IMR-90 (cell line): ENCODE measurements at regions not wholly inside any gene's neighbourhood (a gene's known extent, or its start where the extent isn't known, plus 50 kb on each side); places are given as distances from the start of the nearest gene placed in this dataset.

Experiments used
- ATAC-seq: fragments of 200-7000 bp; cut with Tn5 transposase; 2 replicates; pipeline ENCODE4 v1.9.1; 2020; ENCODE audit warnings: low read depth, mild to moderate bottlenecking, moderate library complexity
- BruUV-seq: library from RNA; stranded (reverse); fragments of 400-500 nt; replicated peaks from 2 replicates; lab custom pipeline; 2021; lab: Mats Ljungman, UMichigan
- CTCF ChIA-PET: fragments of 300-600 bp; formaldehyde crosslinking; extraction: SDS; loops from one replicate; lab custom pipeline; 2021; ENCODE audit warnings: antibody characterized with exemption; lab: Yijun Ruan, JAX
- POLR2A ChIA-PET: fragments of 300-600 bp; sonication (Branson Sonifier 250); formaldehyde crosslinking; loops from one replicate; lab custom pipeline; 2022; ENCODE audit warnings: antibody characterized with exemption; ENCODE audit not compliant: unreplicated experiment; lab: Charles Lee
- DNase-seq: peaks from one replicate; pipeline ENCODE4 v3.0.0; 2013
- H2AFZ ChIP-seq: replicated peaks from 2 replicates; pipeline ENCODE3; 2013; ENCODE audit warnings: low read length, mild to moderate bottlenecking; ENCODE audit not compliant: poor library complexity
- H2AK5ac ChIP-seq: 2 replicates; pipeline ENCODE4 v1.6.1; 2013; ENCODE audit warnings: low read depth, low read length, inconsistent platforms
- H2AK9ac ChIP-seq: replicated peaks from 2 replicates; pipeline ENCODE3; 2013; ENCODE audit warnings: mild to moderate bottlenecking, low read depth, low read length, moderate library complexity; ENCODE audit not compliant: poor library complexity
- H2BK120ac ChIP-seq: 2 replicates; pipeline ENCODE4 v1.6.1; 2013; ENCODE audit warnings: low read depth, low read length, inconsistent platforms
- H2BK15ac ChIP-seq: 3 replicates; pipeline ENCODE4 v1.6.1; 2013; ENCODE audit warnings: low read depth, low read length, inconsistent platforms
- H2BK20ac ChIP-seq: 2 replicates; pipeline ENCODE4 v1.6.1; 2013; ENCODE audit warnings: low read depth, mild to moderate bottlenecking, inconsistent platforms, low read length, moderate library complexity
- H2BK5ac ChIP-seq: 2 replicates; pipeline ENCODE4 v1.6.1; 2013; ENCODE audit warnings: mild to moderate bottlenecking, low read depth, low read length, inconsistent platforms; ENCODE audit not compliant: poor library complexity, severe bottlenecking
- H3K14ac ChIP-seq: replicated peaks from 2 replicates; pipeline ENCODE4 v1.6.1; 2013; ENCODE audit warnings: low read depth, low read length, inconsistent platforms
- H3K18ac ChIP-seq: 2 replicates; pipeline ENCODE4 v1.6.1; 2013; ENCODE audit warnings: low read depth, low read length, control low read depth
- H3K23ac ChIP-seq: 2 replicates; pipeline ENCODE4 v1.6.1; 2013; ENCODE audit warnings: low read depth, low read length, inconsistent platforms
- H3K27ac ChIP-seq: 2 replicates; pipeline ENCODE4 v1.5.1; 2013; ENCODE audit warnings: mild to moderate bottlenecking, control low read depth, low read length; ENCODE audit not compliant: insufficient read depth
- H3K27me3 ChIP-seq: 2 replicates; pipeline ENCODE4 v1.6.1; 2013; ENCODE audit warnings: low read length; ENCODE audit not compliant: control insufficient read depth, insufficient read depth
- H3K36me3 ChIP-seq: 2 replicates; pipeline ENCODE4 v1.6.1; 2013; ENCODE audit warnings: low read length, mixed read lengths; ENCODE audit not compliant: control insufficient read depth, insufficient read depth
- H3K4ac ChIP-seq: 2 replicates; pipeline ENCODE4 v1.6.1; 2013; ENCODE audit warnings: low read depth, low read length, inconsistent platforms
- H3K4me1 ChIP-seq: 2 replicates; pipeline ENCODE4 v1.6.1; 2013; ENCODE audit warnings: low read length, mixed read lengths; ENCODE audit not compliant: control insufficient read depth, insufficient read depth
- H3K4me2 ChIP-seq: 2 replicates; pipeline ENCODE4 v1.6.1; 2013; ENCODE audit warnings: low read depth, mild to moderate bottlenecking, control low read depth, low read length, moderate library complexity
- H3K4me3 ChIP-seq: 2 replicates; pipeline ENCODE4 v1.5.1; 2013; ENCODE audit warnings: low read depth, mild to moderate bottlenecking, control low read depth, low read length, moderate library complexity; ENCODE audit not compliant: insufficient read depth
- H3K56ac ChIP-seq: 2 replicates; pipeline ENCODE4 v1.6.1; 2013; ENCODE audit warnings: low read length, inconsistent platforms; ENCODE audit not compliant: insufficient read depth; ENCODE audit errors: extremely low read depth
- H3K79me1 ChIP-seq, 2 experiments: 2 replicates each; pipeline ENCODE4 v1.6.1; 2013; ENCODE audit warnings: low read length in 2 of 2, inconsistent platforms in 1 of 2, low read depth in 1 of 2
- H3K9ac ChIP-seq: 2 replicates; pipeline ENCODE4 v1.6.1; 2013; ENCODE audit warnings: low read depth, low read length, control low read depth
- H3K9me1 ChIP-seq: 2 replicates; pipeline ENCODE4 v1.6.1; 2013; ENCODE audit warnings: low read length, inconsistent platforms; ENCODE audit not compliant: insufficient read depth
- H3K9me3 ChIP-seq: 2 replicates; pipeline ENCODE4 v1.6.1; 2013; ENCODE audit warnings: low read length; ENCODE audit not compliant: control insufficient read depth, insufficient read depth
- H4K20me1 ChIP-seq: 2 replicates; pipeline ENCODE4 v1.6.1; 2013; ENCODE audit warnings: low read length, inconsistent platforms; ENCODE audit not compliant: insufficient read depth
- H4K5ac ChIP-seq: 2 replicates; pipeline ENCODE4 v1.6.1; 2013; ENCODE audit warnings: mild to moderate bottlenecking, low read depth, low read length, control low read depth
- H4K8ac ChIP-seq, 2 experiments: 2 replicates each; pipeline ENCODE4 v1.6.1; 2013; ENCODE audit warnings: low read depth in 2 of 2, low read length in 2 of 2, control low read depth in 1 of 2, inconsistent platforms in 1 of 2
- H4K91ac ChIP-seq: 2 replicates; pipeline ENCODE4 v1.6.1; 2013; ENCODE audit warnings: low read depth, low read length, inconsistent platforms; ENCODE audit not compliant: insufficient read depth
- CHD1 ChIP-seq: IDR thresholded peaks from 2 replicates; pipeline ENCODE4 v1.6.1; 2012; ENCODE audit warnings: low read depth, low read length, improper control_type of control experiment
- MAFK ChIP-seq: IDR thresholded peaks from 2 replicates; pipeline ENCODE4 v1.6.1; 2012; ENCODE audit warnings: low read depth, low read length, improper control_type of control experiment
- MAZ ChIP-seq: IDR thresholded peaks from 2 replicates; pipeline ENCODE4 v1.6.1; 2012; ENCODE audit warnings: low read depth, mild to moderate bottlenecking, low read length, improper control_type of control experiment, moderate library complexity, borderline replicate concordance
- POLR2A ChIP-seq: IDR thresholded peaks from 2 replicates; pipeline ENCODE4 v1.6.1; 2012; ENCODE audit warnings: mild to moderate bottlenecking, low read depth, low read length
- RCOR1 ChIP-seq: IDR thresholded peaks from 2 replicates; pipeline ENCODE4 v1.6.1; 2012; ENCODE audit warnings: mild to moderate bottlenecking, low read length, improper control_type of control experiment; ENCODE audit not compliant: insufficient replicate concordance
- dilution Hi-C: fragments of 300-500 bp; cut with HindIII; formaldehyde crosslinking; loops from one replicate; pipeline ENCODE4 v1.14.3; 2018; ENCODE audit warnings: low sequenced_read_pairs; ENCODE audit not compliant: unreplicated experiment
- in situ Hi-C: fragments of 300-500 bp; cut with MboI; formaldehyde crosslinking; loops from 3 replicates; pipeline ENCODE4 v1.14.3; 2019; ENCODE audit warnings: low sequenced_read_pairs, inconsistent platforms, mixed read lengths
- intact Hi-C: fragments of 100-400 bp; cut with micrococcal nuclease; formaldehyde crosslinking; loops from 2 replicates; pipeline ENCODE4 v1.10.0; 2022
- TF ChIP-seq, protein P1 (sequence below): fragments of 150-350 bp; IDR thresholded peaks from 2 replicates; pipeline ENCODE4 v1.6.1; 2017; ENCODE audit warnings: mild to moderate bottlenecking, antibody characterized with exemption, low read length, low read depth

DNA sequence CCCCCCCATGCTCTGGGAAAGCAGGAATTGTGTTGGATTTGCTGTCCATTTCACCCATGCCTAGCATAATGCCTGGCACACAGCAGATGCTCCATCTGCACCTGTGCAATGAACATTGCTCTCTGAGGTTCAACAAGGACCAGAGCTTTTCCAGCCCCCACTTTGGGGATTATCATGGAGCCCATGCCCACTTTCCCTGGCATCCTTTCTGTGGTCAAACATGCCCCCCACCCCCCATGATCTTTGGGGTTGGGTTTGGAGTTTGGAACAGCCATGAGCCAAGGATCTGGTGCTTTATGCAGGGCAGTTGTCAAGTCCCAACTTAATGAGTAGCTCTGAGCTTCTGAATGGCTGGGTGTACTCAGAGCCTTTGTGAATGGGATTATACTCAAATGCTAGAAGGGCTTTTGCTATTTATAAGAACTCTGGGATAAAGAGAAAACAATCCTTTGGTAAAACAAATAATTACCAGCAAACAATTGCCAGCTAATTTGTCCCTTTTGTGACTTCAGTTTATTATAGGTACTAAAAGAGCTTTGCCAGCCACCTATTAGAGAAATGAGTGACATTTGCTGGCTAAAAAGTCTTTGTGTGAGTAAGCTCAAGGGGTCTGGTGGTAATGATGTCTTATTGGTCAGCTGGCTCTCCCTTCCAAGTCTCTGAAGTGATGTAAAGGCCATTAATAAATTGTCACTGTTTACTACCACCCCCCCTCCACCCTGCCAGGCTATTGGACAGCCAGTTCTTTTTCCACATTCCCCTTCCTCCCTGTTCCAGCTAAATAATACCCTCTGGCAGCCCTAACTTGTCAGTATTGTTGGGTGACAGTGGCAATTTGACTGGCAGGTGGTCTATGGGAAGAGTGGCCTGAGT is 182.3 kb downstream of the MACROH2A1 start:
- ChIA-PET CTCF (no interaction called here), POLR2A (no interaction called here)
- dilution Hi-C loops (no loop called here), intact Hi-C loops (no loop called here), in situ Hi-C loops (no loop called here)
- Histone ChIP-seq H3K27ac (no peak overlapping the region), H3K27me3 (no peaks in the 10 kb centered on the region), H3K9me1 (peaks cover 5% of the 10 kb centered on the region; the same call in 1 of the 2 replicates), H4K20me1 (no peaks in the 10 kb centered on the region), H3K9me3 (no peaks in the 10 kb centered on the region), H2AFZ (no peak overlapping the region), H3K36me3 (no peaks in the 10 kb centered on the region), H2AK5ac (no peak overlapping the region), H3K18ac (no peak overlapping the region), H2AK9ac (no peak overlapping the region), H4K91ac (no peak overlapping the region), H4K8ac (no peak overlapping the region), H3K4me2 (no peak overlapping the region), H2BK5ac (no peak overlapping the region), H3K4ac (no peak overlapping the region), H3K4me1 (peaks cover 10% of the 10 kb centered on the region), H4K5ac (no peak overlapping the region), H3K79me1 (peaks cover 0 to 8% of the 10 kb centered on the region in 2 experiments; a peak in 2 of 4 replicates), H2BK15ac (no peak overlapping the region), H2BK120ac (no peak overlapping the region), H3K56ac (no peak overlapping the region), H3K23ac (no peak overlapping the region), H3K4me3 (no peak overlapping the region), H3K9ac (no peak overlapping the region), H3K14ac (no peak overlapping the region), H2BK20ac (no peak overlapping the region)
- BruUV-seq = no TSS peak
- DNase-seq (no peak), ATAC-seq (no peak)
- TF ChIP-seq MAZ = no peak
- TF ChIP-seq, protein P1, sequence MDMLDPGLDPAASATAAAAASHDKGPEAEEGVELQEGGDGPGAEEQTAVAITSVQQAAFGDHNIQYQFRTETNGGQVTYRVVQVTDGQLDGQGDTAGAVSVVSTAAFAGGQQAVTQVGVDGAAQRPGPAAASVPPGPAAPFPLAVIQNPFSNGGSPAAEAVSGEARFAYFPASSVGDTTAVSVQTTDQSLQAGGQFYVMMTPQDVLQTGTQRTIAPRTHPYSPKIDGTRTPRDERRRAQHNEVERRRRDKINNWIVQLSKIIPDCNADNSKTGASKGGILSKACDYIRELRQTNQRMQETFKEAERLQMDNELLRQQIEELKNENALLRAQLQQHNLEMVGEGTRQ = no peak
- no peak for TF ChIP-seq MAFK
- no peak for TF ChIP-seq RCOR1
- no peak for TF ChIP-seq CHD1
- no peak for TF ChIP-seq POLR2A
